ENCODE measurements at regions not wholly inside any gene's neighbourhood (a gene's known extent, or its start where the extent isn't known, plus 50 kb on each side); places are given as distances from the start of the nearest gene placed in this dataset.

DNA sequence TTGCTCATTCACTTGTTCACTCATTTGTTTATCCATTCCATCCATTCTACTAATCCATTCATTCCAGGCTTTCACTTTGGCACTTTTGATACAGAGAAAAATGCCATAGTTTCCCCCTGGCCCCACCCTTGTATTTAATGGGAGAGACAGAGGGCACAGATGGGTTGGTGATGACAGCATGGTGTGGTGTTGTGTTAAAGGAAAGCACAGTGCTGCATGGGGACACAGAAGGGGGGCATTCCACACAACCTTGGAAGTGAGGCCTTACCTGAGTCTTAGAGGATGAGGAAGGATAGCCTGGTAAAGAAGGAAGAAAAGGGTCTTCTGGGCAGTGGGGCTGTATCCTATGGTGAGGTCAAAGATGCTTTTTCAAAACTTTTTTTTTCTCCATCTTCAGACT, 248.5 kb upstream of the C11orf87 start:
- Mint-ChIP-seq H3K36me3 (ENCODE audit: low read depth) (no peaks in the 10 kb centered on the region), H3K4me3 (ENCODE audit: unreplicated experiment) (no peak overlapping the region), H3K9me3 (ENCODE audit: low read depth) (no peaks in the 10 kb centered on the region), H3K4me1 (ENCODE audit: low read depth) (no peaks in the 10 kb centered on the region), H3K27ac (ENCODE audit: unreplicated experiment) (no peak overlapping the region), H3K27me3 (ENCODE audit: low read depth) (no peaks in the 10 kb centered on the region)
- no peak for DNase-seq (ENCODE audit: low spot score)
- TF ChIP-seq CTCF (IDR thresholded peaks at IDR 0.05) = no peak

DNA sequence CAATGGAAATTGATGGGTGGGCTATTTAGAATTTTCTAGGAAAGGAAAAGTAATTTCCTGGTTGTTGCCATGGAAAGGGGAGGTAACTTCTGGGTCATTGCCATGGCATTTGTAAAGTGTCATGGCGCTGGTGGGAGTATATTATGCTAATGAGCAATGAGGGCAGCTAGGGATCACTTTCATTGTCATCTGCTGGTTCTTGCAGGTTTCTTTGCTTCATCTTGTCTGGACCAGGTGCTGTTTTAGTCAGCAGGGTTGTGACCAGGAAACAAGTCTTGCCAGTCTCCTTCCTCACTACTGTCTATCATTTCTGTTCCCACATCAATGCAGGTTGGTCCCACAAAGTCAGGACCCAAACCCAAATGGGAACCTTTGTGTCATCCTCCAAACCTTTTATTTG, 237.6 kb upstream of the C11orf87 start:
- H3K9me3 Mint-ChIP-seq (ENCODE audit: low read depth) = peaks cover 9% of the 10 kb centered on the region
- H3K27me3 Mint-ChIP-seq (ENCODE audit: low read depth) = no peaks in the 10 kb centered on the region
- no peak overlapping the region for H3K4me3 Mint-ChIP-seq (ENCODE audit: unreplicated experiment)
- H3K4me1 Mint-ChIP-seq (ENCODE audit: low read depth) = no peaks in the 10 kb centered on the region
- no peak overlapping the region for H3K27ac Mint-ChIP-seq (ENCODE audit: unreplicated experiment)
- no peaks in the 10 kb centered on the region for H3K36me3 Mint-ChIP-seq (ENCODE audit: low read depth)
- no peak for DNase-seq (ENCODE audit: low spot score)
- no peak for TF ChIP-seq CTCF (IDR thresholded peaks at IDR 0.05)

DNA sequence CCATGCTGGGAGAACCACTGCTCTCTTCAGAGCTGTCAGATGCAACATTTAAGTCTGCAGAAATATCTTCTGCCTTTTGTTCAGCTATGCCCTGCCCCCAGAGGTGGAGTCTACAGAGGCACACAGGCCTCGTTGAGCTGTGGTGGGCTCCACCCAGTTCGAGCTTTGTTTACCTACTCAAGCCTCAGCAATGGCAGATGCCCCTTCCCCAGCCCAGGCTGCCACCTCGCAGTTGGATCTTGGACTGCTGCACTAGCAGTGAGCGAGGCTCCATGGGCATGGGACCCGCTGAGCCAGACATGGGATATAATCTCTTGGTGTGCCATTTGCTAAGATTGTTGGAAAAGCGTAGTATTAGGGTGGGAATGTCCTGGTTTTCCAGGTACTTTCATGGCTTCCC, 229.1 kb upstream of the C11orf87 start:
- no peak for DNase-seq (ENCODE audit: low spot score)
- Mint-ChIP-seq H3K27ac (ENCODE audit: unreplicated experiment) (no peak overlapping the region), H3K4me3 (ENCODE audit: unreplicated experiment) (no peak overlapping the region), H3K4me1 (ENCODE audit: low read depth) (peaks cover 23% of the 10 kb centered on the region), H3K9me3 (ENCODE audit: low read depth) (peaks cover 29% of the 10 kb centered on the region), H3K36me3 (ENCODE audit: low read depth) (peaks cover 8% of the 10 kb centered on the region), H3K27me3 (ENCODE audit: low read depth) (no peaks in the 10 kb centered on the region)
- TF ChIP-seq CTCF (IDR thresholded peaks at IDR 0.05) = no peak

DNA sequence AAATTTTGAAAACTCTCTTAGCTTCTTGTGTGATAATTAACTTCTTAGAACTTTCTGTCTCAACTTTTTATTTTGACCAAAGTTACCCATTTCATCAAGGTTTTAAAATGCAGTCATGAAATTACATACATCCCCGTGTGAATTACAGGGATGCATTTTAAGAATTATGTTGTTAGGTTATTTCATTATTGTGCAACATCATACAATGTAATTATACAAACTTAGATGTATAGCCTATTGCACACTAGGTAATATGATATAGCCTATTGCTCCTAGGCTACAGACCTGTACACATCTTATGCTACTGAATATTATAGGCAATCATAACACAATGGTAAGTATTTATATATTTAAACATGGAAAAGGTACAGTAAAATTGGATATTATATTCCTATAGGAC, 228.1 kb upstream of the C11orf87 start:
- Mint-ChIP-seq H3K27me3 (ENCODE audit: low read depth) (no peaks in the 10 kb centered on the region), H3K27ac (ENCODE audit: unreplicated experiment) (no peak overlapping the region), H3K4me3 (ENCODE audit: unreplicated experiment) (no peak overlapping the region), H3K9me3 (ENCODE audit: low read depth) (peaks cover 25% of the 10 kb centered on the region), H3K36me3 (ENCODE audit: low read depth) (peaks cover 8% of the 10 kb centered on the region), H3K4me1 (ENCODE audit: low read depth) (peaks cover 29% of the 10 kb centered on the region)
- no peak for DNase-seq (ENCODE audit: low spot score)
- no peak for TF ChIP-seq CTCF (IDR thresholded peaks at IDR 0.05)

- H3K4me1 Mint-ChIP-seq (ENCODE audit: low read depth) = peaks cover 29% of the 10 kb centered on the region
- no peak overlapping the region for H3K4me3 Mint-ChIP-seq (ENCODE audit: unreplicated experiment)
- no peak for DNase-seq (ENCODE audit: low spot score)
- TF ChIP-seq CTCF (IDR thresholded peaks at IDR 0.05) = no peak
- peaks cover 5% of the 10 kb centered on the region for H3K36me3 Mint-ChIP-seq (ENCODE audit: low read depth)
- H3K27me3 Mint-ChIP-seq (ENCODE audit: low read depth) = no peaks in the 10 kb centered on the region
- H3K9me3 Mint-ChIP-seq (ENCODE audit: low read depth) = peaks cover 12% of the 10 kb centered on the region
- H3K27ac Mint-ChIP-seq (ENCODE audit: unreplicated experiment) = no peak overlapping the region
Observed at GRCh38 chr11:109196016-109196415, 226.0 kb upstream of the C11orf87 start.
